ENCODE measurements at regions not wholly inside any gene's neighbourhood (a gene's known extent, or its start where the extent isn't known, plus 50 kb on each side); places are given as distances from the start of the nearest gene placed in this dataset.

DNA sequence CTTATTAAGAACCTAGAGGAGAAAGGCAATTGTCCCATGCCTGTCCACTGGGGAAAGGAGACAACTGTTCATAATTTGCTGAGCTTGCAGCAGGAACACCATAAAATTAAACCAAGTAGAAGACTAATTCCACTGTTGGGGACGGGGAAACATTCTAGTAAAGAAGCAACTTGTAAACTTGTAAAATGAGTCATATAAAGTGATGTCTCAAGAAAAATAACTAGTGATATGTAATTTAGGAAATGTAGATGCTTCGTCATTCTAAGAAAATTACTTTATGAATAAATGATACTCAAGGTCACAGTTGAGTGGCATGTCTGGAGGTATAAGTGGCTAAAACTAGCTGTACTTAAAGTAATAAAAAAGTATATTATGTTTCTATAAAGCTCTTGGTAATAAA is 121.2 kb upstream of the MID1 start (continued):
- TF ChIP-seq, protein P1, sequence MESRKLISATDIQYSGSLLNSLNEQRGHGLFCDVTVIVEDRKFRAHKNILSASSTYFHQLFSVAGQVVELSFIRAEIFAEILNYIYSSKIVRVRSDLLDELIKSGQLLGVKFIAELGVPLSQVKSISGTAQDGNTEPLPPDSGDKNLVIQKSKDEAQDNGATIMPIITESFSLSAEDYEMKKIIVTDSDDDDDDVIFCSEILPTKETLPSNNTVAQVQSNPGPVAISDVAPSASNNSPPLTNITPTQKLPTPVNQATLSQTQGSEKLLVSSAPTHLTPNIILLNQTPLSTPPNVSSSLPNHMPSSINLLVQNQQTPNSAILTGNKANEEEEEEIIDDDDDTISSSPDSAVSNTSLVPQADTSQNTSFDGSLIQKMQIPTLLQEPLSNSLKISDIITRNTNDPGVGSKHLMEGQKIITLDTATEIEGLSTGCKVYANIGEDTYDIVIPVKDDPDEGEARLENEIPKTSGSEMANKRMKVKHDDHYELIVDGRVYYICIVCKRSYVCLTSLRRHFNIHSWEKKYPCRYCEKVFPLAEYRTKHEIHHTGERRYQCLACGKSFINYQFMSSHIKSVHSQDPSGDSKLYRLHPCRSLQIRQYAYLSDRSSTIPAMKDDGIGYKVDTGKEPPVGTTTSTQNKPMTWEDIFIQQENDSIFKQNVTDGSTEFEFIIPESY (IDR thresholded peaks at IDR 0.05) = no peak
- TF ChIP-seq, protein P2, sequence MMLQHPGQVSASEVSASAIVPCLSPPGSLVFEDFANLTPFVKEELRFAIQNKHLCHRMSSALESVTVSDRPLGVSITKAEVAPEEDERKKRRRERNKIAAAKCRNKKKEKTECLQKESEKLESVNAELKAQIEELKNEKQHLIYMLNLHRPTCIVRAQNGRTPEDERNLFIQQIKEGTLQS (IDR thresholded peaks at IDR 0.05) = no peak
- TF ChIP-seq JUND (IDR thresholded peaks at IDR 0.05) (no peak), HNF4A (conservative IDR thresholded peaks at IDR 0.05) (no peak), SP1 (IDR thresholded peaks at IDR 0.05) (no peak)

DNA sequence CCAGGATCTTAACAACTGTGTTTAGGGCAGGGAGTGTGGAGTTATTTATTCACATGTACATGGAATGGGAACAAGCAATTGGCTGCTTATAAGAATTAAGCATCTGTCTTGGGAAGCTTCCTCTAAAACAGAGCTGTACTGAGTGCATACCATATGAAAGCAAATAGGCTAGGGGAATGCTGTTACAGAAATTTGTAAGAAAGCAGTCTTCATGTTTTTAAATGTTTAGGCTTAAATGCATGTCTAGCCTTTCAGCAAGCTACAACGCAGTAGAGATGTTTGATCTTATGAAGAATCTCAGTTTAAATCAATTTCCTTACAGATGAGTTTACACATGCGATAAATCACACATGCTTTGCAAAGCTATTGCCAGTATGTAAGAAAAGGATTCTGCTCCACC is 123.1 kb upstream of the MID1 start:
- H3K27ac ChIP-seq (ENCODE audit: low read depth in 1 of 2, low read length in 2 of 2) = no peak overlapping the region
- no peak for DNase-seq (ENCODE audit: low spot score)
- H3K9ac ChIP-seq (ENCODE audit: low read depth in 1 of 2, low read length in 2 of 2) = no peak overlapping the region
- TF ChIP-seq JUND (IDR thresholded peaks at IDR 0.05) (no peak), RAD21 (IDR thresholded peaks at IDR 0.05) (no peak), NR2F2 (IDR thresholded peaks at IDR 0.05) (no peak), RXRA (IDR thresholded peaks at IDR 0.05) (no peak), SP1 (IDR thresholded peaks at IDR 0.05) (no peak), HNF4A (conservative IDR thresholded peaks at IDR 0.05) (no peak), GABPA (IDR thresholded peaks at IDR 0.05 in 1 of 2, conservative IDR thresholded peaks at IDR 0.05 in 1 of 2) (no peak)
- TF ChIP-seq, protein P3, sequence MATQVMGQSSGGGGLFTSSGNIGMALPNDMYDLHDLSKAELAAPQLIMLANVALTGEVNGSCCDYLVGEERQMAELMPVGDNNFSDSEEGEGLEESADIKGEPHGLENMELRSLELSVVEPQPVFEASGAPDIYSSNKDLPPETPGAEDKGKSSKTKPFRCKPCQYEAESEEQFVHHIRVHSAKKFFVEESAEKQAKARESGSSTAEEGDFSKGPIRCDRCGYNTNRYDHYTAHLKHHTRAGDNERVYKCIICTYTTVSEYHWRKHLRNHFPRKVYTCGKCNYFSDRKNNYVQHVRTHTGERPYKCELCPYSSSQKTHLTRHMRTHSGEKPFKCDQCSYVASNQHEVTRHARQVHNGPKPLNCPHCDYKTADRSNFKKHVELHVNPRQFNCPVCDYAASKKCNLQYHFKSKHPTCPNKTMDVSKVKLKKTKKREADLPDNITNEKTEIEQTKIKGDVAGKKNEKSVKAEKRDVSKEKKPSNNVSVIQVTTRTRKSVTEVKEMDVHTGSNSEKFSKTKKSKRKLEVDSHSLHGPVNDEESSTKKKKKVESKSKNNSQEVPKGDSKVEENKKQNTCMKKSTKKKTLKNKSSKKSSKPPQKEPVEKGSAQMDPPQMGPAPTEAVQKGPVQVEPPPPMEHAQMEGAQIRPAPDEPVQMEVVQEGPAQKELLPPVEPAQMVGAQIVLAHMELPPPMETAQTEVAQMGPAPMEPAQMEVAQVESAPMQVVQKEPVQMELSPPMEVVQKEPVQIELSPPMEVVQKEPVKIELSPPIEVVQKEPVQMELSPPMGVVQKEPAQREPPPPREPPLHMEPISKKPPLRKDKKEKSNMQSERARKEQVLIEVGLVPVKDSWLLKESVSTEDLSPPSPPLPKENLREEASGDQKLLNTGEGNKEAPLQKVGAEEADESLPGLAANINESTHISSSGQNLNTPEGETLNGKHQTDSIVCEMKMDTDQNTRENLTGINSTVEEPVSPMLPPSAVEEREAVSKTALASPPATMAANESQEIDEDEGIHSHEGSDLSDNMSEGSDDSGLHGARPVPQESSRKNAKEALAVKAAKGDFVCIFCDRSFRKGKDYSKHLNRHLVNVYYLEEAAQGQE (IDR thresholded peaks at IDR 0.05) = no peak
- TF ChIP-seq, protein P4, sequence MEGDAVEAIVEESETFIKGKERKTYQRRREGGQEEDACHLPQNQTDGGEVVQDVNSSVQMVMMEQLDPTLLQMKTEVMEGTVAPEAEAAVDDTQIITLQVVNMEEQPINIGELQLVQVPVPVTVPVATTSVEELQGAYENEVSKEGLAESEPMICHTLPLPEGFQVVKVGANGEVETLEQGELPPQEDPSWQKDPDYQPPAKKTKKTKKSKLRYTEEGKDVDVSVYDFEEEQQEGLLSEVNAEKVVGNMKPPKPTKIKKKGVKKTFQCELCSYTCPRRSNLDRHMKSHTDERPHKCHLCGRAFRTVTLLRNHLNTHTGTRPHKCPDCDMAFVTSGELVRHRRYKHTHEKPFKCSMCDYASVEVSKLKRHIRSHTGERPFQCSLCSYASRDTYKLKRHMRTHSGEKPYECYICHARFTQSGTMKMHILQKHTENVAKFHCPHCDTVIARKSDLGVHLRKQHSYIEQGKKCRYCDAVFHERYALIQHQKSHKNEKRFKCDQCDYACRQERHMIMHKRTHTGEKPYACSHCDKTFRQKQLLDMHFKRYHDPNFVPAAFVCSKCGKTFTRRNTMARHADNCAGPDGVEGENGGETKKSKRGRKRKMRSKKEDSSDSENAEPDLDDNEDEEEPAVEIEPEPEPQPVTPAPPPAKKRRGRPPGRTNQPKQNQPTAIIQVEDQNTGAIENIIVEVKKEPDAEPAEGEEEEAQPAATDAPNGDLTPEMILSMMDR (IDR thresholded peaks at IDR 0.05; ENCODE audit: low read depth, low read length, missing input control) = no peak
- TF ChIP-seq, protein P1 (IDR thresholded peaks at IDR 0.05) = no peak
- TF ChIP-seq, protein P2 (IDR thresholded peaks at IDR 0.05) = no peak
- H3K36me3 ChIP-seq (ENCODE audit: control insufficient read depth in 4 of 4, insufficient read depth in 3 of 4, low read depth in 1 of 4, low read length in 3 of 4) = no peaks in the 10 kb centered on the region
- H3K4me1 ChIP-seq (ENCODE audit: control insufficient read depth in 4 of 4, insufficient read depth in 4 of 4, low read length in 3 of 4) = no peaks in the 10 kb centered on the region
- H3K4me3 ChIP-seq (ENCODE audit: low read depth in 1 of 3, low read length in 3 of 3) = no peak overlapping the region
- WGBS = 99% methylated on average over 2 of the region's 2 CpGs
- H3K9me3 ChIP-seq (ENCODE audit: control insufficient read depth in 4 of 4, low read length in 3 of 4) = no peaks in the 10 kb centered on the region
- no peaks in the 10 kb centered on the region for H3K27me3 ChIP-seq (ENCODE audit: control insufficient read depth in 4 of 4, insufficient read depth in 4 of 4, low read length in 3 of 4)
